Psoas muscle (tissue), 7 donors: ENCODE measurements at regions not wholly inside any gene's neighbourhood (a gene's known extent, or its start where the extent isn't known, plus 50 kb on each side); places are given as distances from the start of the nearest gene placed in this dataset.

Experiments used
- ATAC-seq, 4 donors: fragments of 200-7000 bp; cut with Tn5 transposase; one replicate each; pipeline ENCODE4 v1.9.1; 2020; ENCODE audit warnings: moderate library complexity in 3 of 4, mild to moderate bottlenecking in 2 of 4
- DNase-seq, 2 donors: peaks; one replicate each; pipeline ENCODE4 v3.0.0-alpha.2; 2020
- H3K27ac ChIP-seq: fragments of 200-600 bp; one replicate; pipeline ENCODE4 v1.8.0; 2022
- H3K27me3 ChIP-seq, 3 donors: fragments of 200-600 bp in 1 of 3; one replicate each; pipeline versions ENCODE4 v1.6.1 to v1.8.0; 2013 to 2022; ENCODE audit warnings: low read length in 2 of 3, mild to moderate bottlenecking in 2 of 3, moderate library complexity in 1 of 3; ENCODE audit not compliant: insufficient read depth in 3 of 3
- H3K36me3 ChIP-seq, 2 donors: fragments of 200-600 bp in 1 of 2; one replicate each; pipeline versions ENCODE4 v1.6.1 to v1.8.0; 2013 to 2022; ENCODE audit warnings: low read depth in 1 of 2, mild to moderate bottlenecking in 1 of 2, moderate library complexity in 1 of 2; ENCODE audit not compliant: insufficient read depth in 1 of 2
- H3K4me1 ChIP-seq: fragments of 200-600 bp; one replicate; pipeline ENCODE4 v1.8.0; 2022
- H3K4me3 ChIP-seq: fragments of 200-600 bp; one replicate; pipeline ENCODE4 v1.8.0; 2022; ENCODE audit warnings: mild to moderate bottlenecking
- H3K9me3 ChIP-seq: fragments of 200-600 bp; one replicate; pipeline ENCODE4 v1.8.0; 2022
- WGBS, 3 donors: extraction: QIAGEN DNeasy Blood & Tissue Kit; methylation state at CpG; one replicate each; pipeline versions ENCODE4 v1.1.6 to v1.1.7; 2013; 5-methylcytosine and 5-hydroxymethylcytosine counted together
- intact Hi-C, 2 donors: fragments of 100-400 bp; cut with DNase I; formaldehyde crosslinking; loops; one replicate each; pipeline versions ENCODE4 v1.11.0 to v1.14.2; 2022
- TF ChIP-seq, protein P1 (sequence below): fragments of 200-600 bp; IDR thresholded peaks from one replicate; pipeline ENCODE4 v1.8.0; 2022; ENCODE audit warnings: antibody characterized with exemption
- donor health status: healthy with polysubstance abuse.
- donor health status: DM: no; HTN: no; CAD: no; lungs with moderate emphysema.
- donor health status: Bipolar disorder and iron deficiency.
- donor health status: healthy.
- donor health status: DM: yes; HTN: yes; CAD: no.
- donor health status: DM: no; HTN: no; CAD: no.
- donor health status: DM: yes; HTN: yes; CAD: no.

DNA sequence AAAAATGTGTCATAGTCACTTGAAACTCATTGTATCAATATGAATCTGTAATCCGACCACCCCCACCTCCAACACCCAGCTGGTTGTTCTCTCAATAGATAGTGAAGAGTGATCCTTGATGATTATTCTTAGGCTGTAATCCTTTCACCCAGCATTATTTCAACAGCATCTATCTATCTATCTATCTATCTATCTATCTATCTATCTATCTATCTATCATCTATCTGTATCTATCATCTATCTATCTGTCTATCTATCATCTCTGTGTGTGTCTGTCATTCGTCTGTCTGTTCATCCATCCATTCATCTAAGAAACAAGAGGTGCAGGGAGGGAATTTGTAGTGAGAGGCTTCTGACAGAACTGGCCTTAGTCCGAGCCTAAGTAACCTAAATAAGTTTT lies 78.7 kb upstream of the IGSF10 start:
- H3K27ac ChIP-seq = peak overlapping the region; percentile 57
- intact Hi-C loops = no loop called here

GRCh38 chr3:151538456-151539393 lies 77.9 kb upstream of the IGSF10 start:
- no peaks in the 10 kb centered on the region for H3K27me3 ChIP-seq
- H3K36me3 ChIP-seq = no peaks in the 10 kb centered on the region
- 20 to 22% (median 21%) methylated on average over 15 of the region's 15 CpGs for WGBS, 3 donors
- TF ChIP-seq, protein P1, sequence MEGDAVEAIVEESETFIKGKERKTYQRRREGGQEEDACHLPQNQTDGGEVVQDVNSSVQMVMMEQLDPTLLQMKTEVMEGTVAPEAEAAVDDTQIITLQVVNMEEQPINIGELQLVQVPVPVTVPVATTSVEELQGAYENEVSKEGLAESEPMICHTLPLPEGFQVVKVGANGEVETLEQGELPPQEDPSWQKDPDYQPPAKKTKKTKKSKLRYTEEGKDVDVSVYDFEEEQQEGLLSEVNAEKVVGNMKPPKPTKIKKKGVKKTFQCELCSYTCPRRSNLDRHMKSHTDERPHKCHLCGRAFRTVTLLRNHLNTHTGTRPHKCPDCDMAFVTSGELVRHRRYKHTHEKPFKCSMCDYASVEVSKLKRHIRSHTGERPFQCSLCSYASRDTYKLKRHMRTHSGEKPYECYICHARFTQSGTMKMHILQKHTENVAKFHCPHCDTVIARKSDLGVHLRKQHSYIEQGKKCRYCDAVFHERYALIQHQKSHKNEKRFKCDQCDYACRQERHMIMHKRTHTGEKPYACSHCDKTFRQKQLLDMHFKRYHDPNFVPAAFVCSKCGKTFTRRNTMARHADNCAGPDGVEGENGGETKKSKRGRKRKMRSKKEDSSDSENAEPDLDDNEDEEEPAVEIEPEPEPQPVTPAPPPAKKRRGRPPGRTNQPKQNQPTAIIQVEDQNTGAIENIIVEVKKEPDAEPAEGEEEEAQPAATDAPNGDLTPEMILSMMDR = no peak
- peak overlapping the region; percentile 57 for H3K27ac ChIP-seq
- peaks cover 14% of the 10 kb centered on the region for H3K4me1 ChIP-seq
- no peak for DNase-seq
- ATAC-seq = peak; percentile 66 to 81 (median 76)
- peak overlapping the region; percentile 53 for H3K4me3 ChIP-seq
- intact Hi-C loops = no loop called here
- H3K9me3 ChIP-seq = no peaks in the 10 kb centered on the region

More for the DNA sequence above, 78.7 kb upstream of the IGSF10 start:
- peaks cover 14% of the 10 kb centered on the region for H3K4me1 ChIP-seq
- H3K4me3 ChIP-seq = no peak overlapping the region
- DNase-seq (no peak), ATAC-seq (no peak)
- no peaks in the 10 kb centered on the region for H3K27me3 ChIP-seq
- 81 to 88% (median 85%) methylated on average over 3 of the region's 3 CpGs for WGBS, 3 donors
- H3K36me3 ChIP-seq = no peaks in the 10 kb centered on the region
- TF ChIP-seq, protein P1 = no peak
- no peaks in the 10 kb centered on the region for H3K9me3 ChIP-seq

DNA sequence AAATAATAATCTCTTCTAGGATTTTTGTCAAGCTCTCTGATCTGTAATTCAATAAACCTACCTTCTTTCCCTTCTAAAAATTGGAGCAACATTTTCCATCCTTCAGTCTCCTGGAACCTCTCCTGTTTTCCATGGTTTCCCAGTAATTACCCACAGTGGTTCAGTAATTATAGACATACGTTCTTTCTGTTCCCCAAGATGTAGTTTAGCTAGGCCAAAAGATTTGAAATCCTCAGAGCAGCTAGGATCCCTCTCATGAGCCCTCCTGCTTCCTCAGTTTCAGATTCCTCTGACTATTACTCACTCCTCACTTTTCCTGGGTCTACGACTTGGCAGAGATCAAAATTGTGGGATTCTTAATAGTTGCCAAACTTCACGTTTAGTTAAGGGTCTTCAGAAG lies 76.9 kb upstream of the IGSF10 start:
- TF ChIP-seq, protein P1 = no peak
- intact Hi-C loops = no loop called here
- H3K36me3 ChIP-seq = no peaks in the 10 kb centered on the region
- H3K27ac ChIP-seq = no peak overlapping the region
- WGBS, 3 donors = 25 to 53% (median 44%) methylated on average over 3 of the region's 3 CpGs
- H3K9me3 ChIP-seq = no peaks in the 10 kb centered on the region
- ATAC-seq (no peak), DNase-seq (no peak)
- no peak overlapping the region for H3K4me3 ChIP-seq
- H3K27me3 ChIP-seq = no peaks in the 10 kb centered on the region
- H3K4me1 ChIP-seq = peaks cover 14% of the 10 kb centered on the region

DNA sequence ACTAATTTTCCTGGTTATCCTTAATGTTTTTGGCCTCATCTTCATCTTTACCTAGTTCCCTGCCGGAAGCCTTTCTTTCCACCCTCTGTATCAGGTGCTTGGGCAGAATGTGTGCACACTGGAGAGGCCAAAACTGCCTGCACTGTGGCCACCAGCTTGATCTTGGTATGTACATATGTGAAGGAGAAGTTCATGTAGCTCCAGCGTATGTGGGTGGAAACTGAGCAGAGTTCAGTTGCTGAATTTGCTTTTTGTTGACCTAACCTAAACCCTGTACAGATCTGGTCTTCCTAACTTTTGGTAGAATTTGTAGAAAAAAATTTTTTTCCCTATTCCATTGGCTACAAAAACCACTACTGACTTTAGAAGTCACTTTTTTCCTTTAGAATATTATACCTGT lies 65.9 kb upstream of the IGSF10 start:
- Histone ChIP-seq H3K27ac (no peak overlapping the region), H3K27me3 (no peaks in the 10 kb centered on the region), H3K4me3 (no peak overlapping the region), H3K4me1 (no peaks in the 10 kb centered on the region), H3K36me3 (no peaks in the 10 kb centered on the region), H3K9me3 (no peaks in the 10 kb centered on the region)
- ATAC-seq = no peak
- DNase-seq = no peak
- 90 to 93% (median 91%) methylated on average over 2 of the region's 2 CpGs for WGBS, 3 donors
- intact Hi-C loops = no loop called here
- TF ChIP-seq, protein P1 = no peak
